ENCODE measurements at regions not wholly inside any gene's neighbourhood (a gene's known extent, or its start where the extent isn't known, plus 50 kb on each side); places are given as distances from the start of the nearest gene placed in this dataset.

DNA sequence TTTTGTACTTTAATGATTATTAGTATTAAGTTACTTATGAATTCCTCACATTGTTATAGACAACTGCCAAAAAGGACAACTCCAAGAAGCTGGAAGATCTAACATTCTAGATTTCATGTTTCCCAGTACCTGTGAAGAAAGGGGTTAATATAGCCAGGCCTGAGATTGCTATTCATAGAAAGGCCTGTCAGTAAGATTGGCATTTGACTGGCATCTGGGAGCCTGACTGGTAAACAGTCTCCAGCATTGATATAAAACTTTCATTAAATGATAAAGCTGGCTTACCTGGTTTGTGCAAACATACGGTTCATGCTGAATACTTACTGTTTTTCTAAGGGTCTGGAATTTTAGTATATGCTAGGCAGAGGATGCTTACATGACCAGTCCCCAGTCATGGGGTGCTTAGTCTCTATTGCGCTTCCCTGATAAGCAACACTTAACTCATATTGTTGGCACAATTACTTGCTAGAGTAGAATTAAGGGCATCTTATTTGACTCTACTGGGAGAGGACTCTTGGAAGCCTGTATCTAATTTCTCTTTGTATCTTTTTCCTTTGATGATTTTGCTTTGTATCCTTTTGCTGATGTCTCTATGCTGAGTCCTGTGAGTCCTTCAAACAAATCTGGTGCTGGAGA, 340.4 kb upstream of the SEMA6A start:
- Histone ChIP-seq H3K79me2 (ENCODE audit: control insufficient read depth, insufficient read depth, low read length) (no peaks in the 10 kb centered on the region), H3K9ac (replicated peaks; ENCODE audit: extremely low read depth, insufficient read depth, low read length) (no peak overlapping the region), H3K27ac (ENCODE audit: insufficient read depth, low read depth, low read length) (no peak overlapping the region), H3K4me2 (ENCODE audit: insufficient read depth, low read length) (no peak overlapping the region), H3K4me3 (replicated peaks in 1 of 3; ENCODE audit: insufficient read depth in 1 of 3, low read depth in 1 of 3, low read length in 3 of 3) (no peak overlapping the region), H3K4me1 (ENCODE audit: control insufficient read depth, extremely low read depth, insufficient read depth, low read length) (no peaks in the 10 kb centered on the region), H3K9me1 (replicated peaks; ENCODE audit: control insufficient read depth, extremely low read depth, insufficient read depth, low read length) (no peaks in the 10 kb centered on the region), H3K27me3 (ENCODE audit: control insufficient read depth in 2 of 2, insufficient read depth in 2 of 2, low read length in 2 of 2) (no peaks in the 10 kb centered on the region), H3K36me3 (ENCODE audit: control insufficient read depth in 2 of 2, extremely low read depth in 1 of 2, insufficient read depth in 2 of 2, low read length in 2 of 2) (no peaks in the 10 kb centered on the region), H3K9me3 (replicated peaks; ENCODE audit: control insufficient read depth, insufficient read depth, low read length) (peaks cover 2% of the 10 kb centered on the region), H2AFZ (ENCODE audit: low read depth, low read length) (no peak overlapping the region), H4K20me1 (replicated peaks; ENCODE audit: control insufficient read depth, extremely low read depth, insufficient read depth, low read length) (no peaks in the 10 kb centered on the region)
- BruUV-seq (replicated peaks), result no TSS peak
- CTCF ChIA-PET, result no interaction called here
- no peak for TF ChIP-seq POLR2AphosphoS5 (IDR thresholded peaks at IDR 0.05; ENCODE audit: insufficient read depth, low read depth, low read length)
- TF ChIP-seq GATA2 (IDR thresholded peaks at IDR 0.05; ENCODE audit: insufficient read depth, insufficient read length, low read depth, low read length), result no peak
- TF ChIP-seq MAX (IDR thresholded peaks at IDR 0.05; ENCODE audit: insufficient read depth, insufficient read length), result no peak
- TF ChIP-seq, protein P1, sequence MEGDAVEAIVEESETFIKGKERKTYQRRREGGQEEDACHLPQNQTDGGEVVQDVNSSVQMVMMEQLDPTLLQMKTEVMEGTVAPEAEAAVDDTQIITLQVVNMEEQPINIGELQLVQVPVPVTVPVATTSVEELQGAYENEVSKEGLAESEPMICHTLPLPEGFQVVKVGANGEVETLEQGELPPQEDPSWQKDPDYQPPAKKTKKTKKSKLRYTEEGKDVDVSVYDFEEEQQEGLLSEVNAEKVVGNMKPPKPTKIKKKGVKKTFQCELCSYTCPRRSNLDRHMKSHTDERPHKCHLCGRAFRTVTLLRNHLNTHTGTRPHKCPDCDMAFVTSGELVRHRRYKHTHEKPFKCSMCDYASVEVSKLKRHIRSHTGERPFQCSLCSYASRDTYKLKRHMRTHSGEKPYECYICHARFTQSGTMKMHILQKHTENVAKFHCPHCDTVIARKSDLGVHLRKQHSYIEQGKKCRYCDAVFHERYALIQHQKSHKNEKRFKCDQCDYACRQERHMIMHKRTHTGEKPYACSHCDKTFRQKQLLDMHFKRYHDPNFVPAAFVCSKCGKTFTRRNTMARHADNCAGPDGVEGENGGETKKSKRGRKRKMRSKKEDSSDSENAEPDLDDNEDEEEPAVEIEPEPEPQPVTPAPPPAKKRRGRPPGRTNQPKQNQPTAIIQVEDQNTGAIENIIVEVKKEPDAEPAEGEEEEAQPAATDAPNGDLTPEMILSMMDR (IDR thresholded peaks at IDR 0.05; ENCODE audit: extremely low read depth in 1 of 2, insufficient read depth in 1 of 2, low read depth in 1 of 2, low read length in 2 of 2), result no peak
- TF ChIP-seq MYC (IDR thresholded peaks at IDR 0.05; ENCODE audit: low read depth, low read length), result no peak
- no peak for TF ChIP-seq JUN (IDR thresholded peaks at IDR 0.05; ENCODE audit: borderline replicate concordance, insufficient read depth, insufficient read length, low read depth)
- TF ChIP-seq EZH2 (IDR thresholded peaks at IDR 0.05; ENCODE audit: borderline replicate concordance, low read depth, low read length, severe bottlenecking), result no peak
- no peak for TF ChIP-seq POLR2A (IDR thresholded peaks at IDR 0.05; ENCODE audit: low read depth, low read length)
- no peak for TF ChIP-seq FOS (IDR thresholded peaks at IDR 0.05; ENCODE audit: borderline replicate concordance, insufficient read depth, low read length)
- intact Hi-C loops (cut with micrococcal nuclease), result no loop called here
- FAIRE-seq (no peak), DNase-seq (ENCODE audit: low read depth, low spot score) (no peak)
- dilution Hi-C loops (cut with MboI; ENCODE audit: extremely low pct_ligation_motif_present, low sequenced_read_pairs), result no loop called here
- POLR2A ChIA-PET, result no interaction called here
